ENCODE measurements at regions not wholly inside any gene's neighbourhood (a gene's known extent, or its start where the extent isn't known, plus 50 kb on each side); places are given as distances from the start of the nearest gene placed in this dataset.

DNA sequence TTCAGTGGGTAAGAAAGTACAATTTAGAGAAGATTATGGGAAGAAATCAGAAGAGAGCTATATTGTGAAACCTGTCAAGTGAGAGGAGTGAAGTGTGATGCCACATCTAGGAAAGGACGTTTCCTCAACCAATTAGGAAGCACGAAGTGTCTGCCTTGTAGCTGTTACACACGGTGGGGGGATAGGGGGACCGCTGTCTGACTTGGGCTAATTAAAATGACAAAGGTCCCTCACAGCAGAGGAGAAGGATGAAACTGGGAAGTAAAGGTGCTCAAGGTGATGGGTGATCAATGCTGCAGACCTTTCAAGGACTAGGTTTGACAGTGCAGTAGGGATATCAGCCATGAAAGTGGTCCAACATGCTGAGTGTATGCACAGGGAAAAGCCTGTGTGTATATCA, 181.1 kb upstream of the PRSS16 start:
- no peaks in the 10 kb centered on the region for H3K36me3 ChIP-seq (ENCODE audit: control insufficient read depth in 2 of 2, extremely low read depth in 1 of 2, insufficient read depth in 1 of 2, low read length in 1 of 2)
- H3K36me3 Mint-ChIP-seq = no peaks in the 10 kb centered on the region
- ChIA-PET CTCF (no interaction called here), POLR2A (no interaction called here)
- peaks cover 0 to 4% of the 10 kb centered on the region in 2 experiments for H3K27me3 ChIP-seq (replicated peaks in 1 of 2; ENCODE audit: control insufficient read depth in 2 of 2, extremely low read depth in 1 of 2, insufficient read depth in 2 of 2, low read length in 1 of 2)
- no peak overlapping the region for H3K27ac Mint-ChIP-seq
- 54% methylated on average over 4 of the region's 4 CpGs for WGBS (ENCODE audit: insufficient coverage)
- H3K4me1 ChIP-seq (ENCODE audit: control insufficient read depth in 1 of 2, extremely low read depth in 1 of 2, insufficient read depth in 2 of 2, low read length in 2 of 2) = no peaks in the 10 kb centered on the region
- H3K4me3 ChIP-seq (ENCODE audit: control insufficient read depth in 1 of 2, extremely low read depth in 1 of 2, low read length in 1 of 2) = no peak overlapping the region
- no peaks in the 10 kb centered on the region for H3K4me1 Mint-ChIP-seq
- no peak overlapping the region for H3K27ac ChIP-seq (ENCODE audit: low read length)
- H3K9me3 Mint-ChIP-seq = no peaks in the 10 kb centered on the region
- no peak for DNase-seq
- no peaks in the 10 kb centered on the region for H3K9me3 ChIP-seq
- peaks cover 26 to 40% of the 10 kb centered on the region in 2 donors for H3K27me3 Mint-ChIP-seq
- no peak for ATAC-seq (replicated peaks in 1 of 4)
- H3K4me3 Mint-ChIP-seq = no peak overlapping the region

DNA sequence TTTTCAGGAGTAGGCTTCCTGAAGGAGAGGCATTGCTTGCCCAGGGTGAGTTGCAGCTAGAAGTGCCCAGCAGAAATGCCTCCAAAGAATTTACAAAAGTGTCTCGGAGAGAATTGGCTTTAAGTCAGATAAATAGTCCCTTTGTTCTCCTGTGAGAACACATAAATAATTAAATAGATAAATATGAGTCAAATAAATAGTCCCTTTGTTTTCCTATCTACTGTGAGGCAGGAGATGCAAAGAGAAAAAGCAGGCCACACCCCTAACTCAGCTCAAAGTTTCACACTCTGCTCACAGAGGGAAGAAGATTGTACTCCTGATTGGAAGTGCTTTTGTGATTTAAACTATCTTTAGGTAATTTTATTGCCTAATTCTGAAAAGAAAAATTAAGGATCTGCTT, 180.7 kb upstream of the PRSS16 start:
- Mint-ChIP-seq H3K27ac (no peak overlapping the region), H3K4me3 (no peak overlapping the region), H3K9me3 (no peaks in the 10 kb centered on the region), H3K27me3 (peaks cover 26 to 40% of the 10 kb centered on the region in 2 donors), H3K4me1 (no peaks in the 10 kb centered on the region), H3K36me3 (no peaks in the 10 kb centered on the region)
- Histone ChIP-seq H3K36me3 (ENCODE audit: control insufficient read depth in 2 of 2, extremely low read depth in 1 of 2, insufficient read depth in 1 of 2, low read length in 1 of 2) (no peaks in the 10 kb centered on the region), H3K9me3 (no peaks in the 10 kb centered on the region), H3K4me1 (ENCODE audit: control insufficient read depth in 1 of 2, extremely low read depth in 1 of 2, insufficient read depth in 2 of 2, low read length in 2 of 2) (no peaks in the 10 kb centered on the region), H3K4me3 (ENCODE audit: control insufficient read depth in 1 of 2, extremely low read depth in 1 of 2, low read length in 1 of 2) (no peak overlapping the region), H3K27me3 (replicated peaks in 1 of 2; ENCODE audit: control insufficient read depth in 2 of 2, extremely low read depth in 1 of 2, insufficient read depth in 2 of 2, low read length in 1 of 2) (peaks cover 0 to 4% of the 10 kb centered on the region in 2 experiments), H3K27ac (ENCODE audit: low read length) (no peak overlapping the region)
- POLR2A ChIA-PET = no interaction called here
- no peak for DNase-seq
- ATAC-seq (replicated peaks in 1 of 4) = no peak
- no CpG with 5 or more reads among the region's 1 CpG for WGBS (ENCODE audit: insufficient coverage)
- CTCF ChIA-PET = no interaction called here

DNA sequence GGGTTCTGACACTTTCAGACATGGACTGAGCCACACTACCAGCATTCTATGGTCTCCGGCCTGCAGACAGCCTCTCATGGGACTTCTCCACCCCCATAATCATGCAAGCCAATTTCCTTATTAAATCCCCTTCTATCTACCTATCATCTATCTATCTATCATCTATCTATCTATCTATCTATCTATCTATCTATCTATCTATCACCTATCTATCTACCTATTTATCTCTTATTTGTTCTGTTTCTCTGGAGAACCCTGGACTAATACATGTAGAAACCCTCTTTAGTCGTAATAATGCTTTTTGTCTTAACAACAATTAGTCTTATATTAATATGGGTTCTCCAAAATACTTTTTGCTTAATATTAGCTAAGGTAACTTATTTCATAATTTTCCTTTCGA, 174.1 kb upstream of the PRSS16 start:
- H3K4me1 ChIP-seq (ENCODE audit: control insufficient read depth in 1 of 2, extremely low read depth in 1 of 2, insufficient read depth in 2 of 2, low read length in 2 of 2) = peaks cover under 1 to 1% of the 10 kb centered on the region in 2 experiments
- Mint-ChIP-seq H3K4me3 (no peak overlapping the region), H3K36me3 (no peaks in the 10 kb centered on the region), H3K4me1 (peaks cover 0 to 1% (median 1%) of the 10 kb centered on the region in 3 donors), H3K27me3 (peaks cover 32 to 43% of the 10 kb centered on the region in 2 donors), H3K27ac (no peak overlapping the region), H3K9me3 (no peaks in the 10 kb centered on the region)
- no peak overlapping the region for H3K27ac ChIP-seq (ENCODE audit: low read length)
- CTCF ChIA-PET = no interaction called here
- DNase-seq = no peak
- no peak overlapping the region for H3K4me3 ChIP-seq (ENCODE audit: control insufficient read depth in 1 of 2, extremely low read depth in 1 of 2, low read length in 1 of 2)
- no peaks in the 10 kb centered on the region for H3K36me3 ChIP-seq (ENCODE audit: control insufficient read depth in 2 of 2, extremely low read depth in 1 of 2, insufficient read depth in 1 of 2, low read length in 1 of 2)
- no peak for ATAC-seq (replicated peaks in 1 of 4)
- POLR2A ChIA-PET = no interaction called here
- peaks cover 5 to 9% of the 10 kb centered on the region in 2 experiments for H3K27me3 ChIP-seq (replicated peaks in 1 of 2; ENCODE audit: control insufficient read depth in 2 of 2, extremely low read depth in 1 of 2, insufficient read depth in 2 of 2, low read length in 1 of 2)
- WGBS (ENCODE audit: insufficient coverage) = 100% methylated on average over 1 of the region's 3 CpGs
- no peaks in the 10 kb centered on the region for H3K9me3 ChIP-seq

- Mint-ChIP-seq H3K9me3 (no peaks in the 10 kb centered on the region), H3K4me1 (peaks cover 3 to 8% (median 6%) of the 10 kb centered on the region in 3 donors), H3K27ac (no peak overlapping the region), H3K27me3 (peaks cover 31 to 47% of the 10 kb centered on the region in 2 donors), H3K4me3 (no peak overlapping the region), H3K36me3 (no peaks in the 10 kb centered on the region)
- H3K27ac ChIP-seq (ENCODE audit: low read length) = no peak overlapping the region
- no peaks in the 10 kb centered on the region for H3K36me3 ChIP-seq (ENCODE audit: control insufficient read depth in 2 of 2, extremely low read depth in 1 of 2, insufficient read depth in 1 of 2, low read length in 1 of 2)
- peaks cover 5 to 10% of the 10 kb centered on the region in 2 experiments for H3K27me3 ChIP-seq (replicated peaks in 1 of 2; ENCODE audit: control insufficient read depth in 2 of 2, extremely low read depth in 1 of 2, insufficient read depth in 2 of 2, low read length in 1 of 2)
- peaks cover 6 to 7% of the 10 kb centered on the region in 2 experiments for H3K4me1 ChIP-seq (ENCODE audit: control insufficient read depth in 1 of 2, extremely low read depth in 1 of 2, insufficient read depth in 2 of 2, low read length in 2 of 2)
- no peak overlapping the region for H3K4me3 ChIP-seq (ENCODE audit: control insufficient read depth in 1 of 2, extremely low read depth in 1 of 2, low read length in 1 of 2)
- ChIA-PET CTCF (no interaction called here), POLR2A (no interaction called here)
- ATAC-seq (replicated peaks in 1 of 4) (no peak), DNase-seq (no peak)
- H3K9me3 ChIP-seq = no peaks in the 10 kb centered on the region
- WGBS (ENCODE audit: insufficient coverage) = no CpG with 5 or more reads among the region's 1 CpG
These were observed 171.4 kb upstream of the PRSS16 start for GRCh38 chr6:27076116-27076515.

DNA sequence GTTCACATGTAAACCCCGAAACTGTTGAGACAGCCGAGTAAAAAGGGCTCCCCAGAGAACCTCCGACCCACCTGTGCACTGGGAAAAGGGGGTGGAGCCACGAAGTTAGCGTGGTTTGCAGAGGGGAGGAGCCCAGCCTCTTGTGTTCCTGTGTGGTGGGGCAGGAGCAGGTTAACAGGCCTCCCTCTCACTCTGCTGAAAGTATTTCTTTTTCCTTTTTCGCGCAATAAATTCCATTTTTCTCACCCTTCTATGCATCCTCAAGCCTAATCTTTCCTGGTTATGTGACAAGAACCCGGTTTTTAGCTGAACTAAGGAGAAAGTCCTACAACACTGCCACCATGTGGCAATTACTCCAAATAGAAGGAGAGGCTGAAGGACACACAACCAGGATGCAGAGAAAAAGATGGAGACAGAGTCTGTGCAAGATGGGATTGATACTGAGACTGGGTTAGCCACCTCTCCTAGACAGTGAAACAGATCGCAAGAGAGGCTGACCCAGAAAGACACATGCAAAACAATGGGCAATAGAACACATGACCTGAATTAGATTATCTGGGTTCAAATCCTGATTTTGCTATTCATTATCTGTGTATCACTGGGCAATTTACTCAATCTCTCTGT, 168.7 kb upstream of the PRSS16 start:
- Mint-ChIP-seq H3K9me3 (no peaks in the 10 kb centered on the region), H3K27ac (no peak overlapping the region), H3K36me3 (no peaks in the 10 kb centered on the region), H3K27me3 (peaks cover 49 to 54% of the 10 kb centered on the region in 2 donors), H3K4me1 (peaks cover 3 to 8% (median 6%) of the 10 kb centered on the region in 3 donors), H3K4me3 (peak overlapping the region; percentile 30 to 75 (median 69))
- no CpG with 5 or more reads among the region's 9 CpGs for WGBS (ENCODE audit: insufficient coverage)
- ATAC-seq (replicated peaks in 1 of 4) = peak; percentile 58 to 87 (median 76)
- no peaks in the 10 kb centered on the region for H3K36me3 ChIP-seq (ENCODE audit: control insufficient read depth in 2 of 2, extremely low read depth in 1 of 2, insufficient read depth in 1 of 2, low read length in 1 of 2)
- DNase-seq = peak in 21 of 35 experiments; percentile 3 to 67 (median 17)
- H3K4me1 ChIP-seq (ENCODE audit: control insufficient read depth in 1 of 2, extremely low read depth in 1 of 2, insufficient read depth in 2 of 2, low read length in 2 of 2) = peaks cover 6 to 7% of the 10 kb centered on the region in 2 experiments
- H3K27ac ChIP-seq (ENCODE audit: low read length) = no peak overlapping the region
- peak overlapping the region; percentile 35 to 59 for H3K4me3 ChIP-seq (ENCODE audit: control insufficient read depth in 1 of 2, extremely low read depth in 1 of 2, low read length in 1 of 2)
- H3K9me3 ChIP-seq = no peaks in the 10 kb centered on the region
- POLR2A ChIA-PET = interaction anchor here in 1 of 2 donors (0.7 kb wide), 1 partner anchor 58 kb away, joined by 3 read pairs; no protein-coding TSS in a partner anchor
- H3K27me3 ChIP-seq (replicated peaks in 1 of 2; ENCODE audit: control insufficient read depth in 2 of 2, extremely low read depth in 1 of 2, insufficient read depth in 2 of 2, low read length in 1 of 2) = peaks cover 7% of the 10 kb centered on the region in 2 experiments
- CTCF ChIA-PET = interaction anchor here (0.7 to 1.4 kb wide), 4 partner anchors 10 to 555 kb away, joined by 3 read pairs; no protein-coding TSS in a partner anchor

DNA sequence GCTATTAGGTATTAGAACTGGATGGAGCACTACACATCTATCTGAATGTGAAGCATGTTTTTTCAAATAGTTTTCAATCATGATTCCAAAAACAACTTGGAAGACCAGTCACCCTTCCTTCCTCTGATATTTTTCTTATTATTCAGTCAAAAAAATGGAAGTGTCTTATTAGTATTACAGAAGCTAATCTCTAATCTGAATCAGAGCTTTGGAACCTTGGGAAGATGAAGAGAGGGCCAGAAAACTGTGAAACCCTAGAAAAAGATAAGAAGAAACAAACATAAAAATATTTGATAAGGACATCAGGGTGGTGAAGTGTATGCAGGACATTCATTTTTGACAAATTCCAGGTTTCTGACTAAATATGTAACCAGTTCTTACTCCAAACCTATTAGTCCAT, 166.3 kb upstream of the PRSS16 start:
- peaks cover 7% of the 10 kb centered on the region in 2 experiments for H3K27me3 ChIP-seq (replicated peaks in 1 of 2; ENCODE audit: control insufficient read depth in 2 of 2, extremely low read depth in 1 of 2, insufficient read depth in 2 of 2, low read length in 1 of 2)
- H3K36me3 ChIP-seq (ENCODE audit: control insufficient read depth in 2 of 2, extremely low read depth in 1 of 2, insufficient read depth in 1 of 2, low read length in 1 of 2) = no peaks in the 10 kb centered on the region
- peaks cover 6 to 7% of the 10 kb centered on the region in 2 experiments for H3K4me1 ChIP-seq (ENCODE audit: control insufficient read depth in 1 of 2, extremely low read depth in 1 of 2, insufficient read depth in 2 of 2, low read length in 2 of 2)
- ATAC-seq (replicated peaks in 1 of 4) (no peak), DNase-seq (no peak)
- no peak overlapping the region for H3K4me3 ChIP-seq (ENCODE audit: control insufficient read depth in 1 of 2, extremely low read depth in 1 of 2, low read length in 1 of 2)
- no peak overlapping the region for H3K27ac ChIP-seq (ENCODE audit: low read length)
- Mint-ChIP-seq H3K27me3 (peaks cover 47 to 51% of the 10 kb centered on the region in 2 donors), H3K9me3 (no peaks in the 10 kb centered on the region), H3K4me1 (peaks cover 3 to 8% (median 6%) of the 10 kb centered on the region in 3 donors), H3K36me3 (no peaks in the 10 kb centered on the region), H3K27ac (no peak overlapping the region), H3K4me3 (no peak overlapping the region)
- POLR2A ChIA-PET = interaction anchor here in 1 of 2 donors (0.5 kb wide), 1 partner anchor 96 kb away, joined by 4 read pairs; no protein-coding TSS in a partner anchor
- no peaks in the 10 kb centered on the region for H3K9me3 ChIP-seq
- CTCF ChIA-PET = no interaction called here

Data from T-cell (primary cell).